ENCODE measurements at regions not wholly inside any gene's neighbourhood (a gene's known extent, or its start where the extent isn't known, plus 50 kb on each side); places are given as distances from the start of the nearest gene placed in this dataset.
A peak's percentile ranks its signal among the peaks of the same experiment; 100 is the strongest.

DNA sequence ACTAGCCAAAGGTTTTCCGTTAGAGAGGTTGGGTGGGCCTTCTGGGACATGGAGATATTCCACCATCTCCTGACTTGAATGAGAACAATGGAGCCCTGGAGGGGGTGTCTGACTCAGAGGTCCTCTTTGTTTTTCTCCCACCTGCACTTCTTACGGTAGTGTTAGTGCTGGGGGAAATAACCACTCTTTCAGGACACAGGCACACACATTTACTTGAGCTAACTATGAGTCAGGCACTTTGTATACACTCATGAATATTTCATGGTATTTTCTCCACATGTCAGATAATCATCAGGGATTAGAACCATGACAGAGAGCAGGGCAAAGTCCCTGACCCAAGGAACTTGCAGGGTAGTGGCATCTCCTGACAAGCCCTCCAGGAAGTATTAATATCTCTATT, 439.1 kb downstream of the TSN start:
- POLR2A ChIA-PET (ENCODE audit: low non-redundant PET), result no interaction called here
- no peak for DNase-seq (ENCODE audit: low spot score)
- CTCF ChIA-PET, result no interaction called here
- H3K27ac ChIP-seq, result no peak overlapping the region
- TF ChIP-seq, protein P1, sequence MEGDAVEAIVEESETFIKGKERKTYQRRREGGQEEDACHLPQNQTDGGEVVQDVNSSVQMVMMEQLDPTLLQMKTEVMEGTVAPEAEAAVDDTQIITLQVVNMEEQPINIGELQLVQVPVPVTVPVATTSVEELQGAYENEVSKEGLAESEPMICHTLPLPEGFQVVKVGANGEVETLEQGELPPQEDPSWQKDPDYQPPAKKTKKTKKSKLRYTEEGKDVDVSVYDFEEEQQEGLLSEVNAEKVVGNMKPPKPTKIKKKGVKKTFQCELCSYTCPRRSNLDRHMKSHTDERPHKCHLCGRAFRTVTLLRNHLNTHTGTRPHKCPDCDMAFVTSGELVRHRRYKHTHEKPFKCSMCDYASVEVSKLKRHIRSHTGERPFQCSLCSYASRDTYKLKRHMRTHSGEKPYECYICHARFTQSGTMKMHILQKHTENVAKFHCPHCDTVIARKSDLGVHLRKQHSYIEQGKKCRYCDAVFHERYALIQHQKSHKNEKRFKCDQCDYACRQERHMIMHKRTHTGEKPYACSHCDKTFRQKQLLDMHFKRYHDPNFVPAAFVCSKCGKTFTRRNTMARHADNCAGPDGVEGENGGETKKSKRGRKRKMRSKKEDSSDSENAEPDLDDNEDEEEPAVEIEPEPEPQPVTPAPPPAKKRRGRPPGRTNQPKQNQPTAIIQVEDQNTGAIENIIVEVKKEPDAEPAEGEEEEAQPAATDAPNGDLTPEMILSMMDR (conservative IDR thresholded peaks at IDR 0.05; ENCODE audit: low read depth), result no peak

DNA sequence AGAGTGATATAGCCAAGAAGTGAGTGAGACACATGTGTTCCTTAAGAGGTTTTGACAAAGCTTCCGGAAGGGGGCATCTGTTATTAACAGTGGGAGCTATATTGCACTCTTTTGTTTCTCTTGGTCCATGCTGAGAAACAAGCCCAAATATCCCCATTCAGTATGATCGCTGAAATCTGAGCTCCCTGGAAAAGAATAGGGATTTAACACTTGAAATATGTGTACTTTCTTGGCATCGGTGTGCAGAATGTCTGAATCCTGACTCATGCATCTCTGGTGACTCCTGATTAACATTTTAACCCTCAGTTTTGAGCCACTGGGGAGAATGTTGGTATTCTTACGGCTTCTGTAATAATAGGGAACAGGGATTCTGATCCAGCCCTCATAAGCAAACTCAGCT, 448.1 kb downstream of the TSN start:
- TF ChIP-seq, protein P1 (conservative IDR thresholded peaks at IDR 0.05; ENCODE audit: low read depth), result no peak
- ChIA-PET CTCF (interaction anchor here (0.6 to 1.7 kb wide), 3 partner anchors 12 to 1088 kb away, joined by 4 to 6 read pairs (median 4); no protein-coding TSS in a partner anchor), POLR2A (ENCODE audit: low non-redundant PET) (no interaction called here)
- peak; percentile 78 for DNase-seq (ENCODE audit: low spot score)
- no peak overlapping the region for H3K27ac ChIP-seq

DNA sequence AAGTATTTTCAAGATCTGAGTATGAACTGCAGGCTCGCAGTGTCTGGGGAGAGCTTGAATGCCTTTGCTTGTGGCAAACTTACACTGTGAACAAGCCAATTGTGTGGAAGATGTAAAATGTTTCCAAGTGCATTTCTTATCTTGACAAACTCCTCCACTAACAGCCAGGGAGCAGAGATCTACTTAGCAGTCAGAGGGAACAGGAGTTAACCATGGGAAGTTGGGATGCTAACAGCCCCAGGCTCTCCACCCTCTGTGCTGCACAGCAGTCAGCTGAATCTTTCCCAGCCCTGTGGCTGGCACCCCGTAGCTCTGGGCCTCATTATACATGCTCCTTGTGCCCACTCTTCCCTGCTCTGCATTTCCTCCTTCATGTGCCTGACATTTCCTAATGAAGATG, 450.2 kb downstream of the TSN start:
- CTCF ChIA-PET, result no interaction called here
- TF ChIP-seq, protein P1 (conservative IDR thresholded peaks at IDR 0.05; ENCODE audit: low read depth), result no peak
- POLR2A ChIA-PET (ENCODE audit: low non-redundant PET), result no interaction called here
- H3K27ac ChIP-seq, result no peak overlapping the region
- no peak for DNase-seq (ENCODE audit: low spot score)

- ChIA-PET POLR2A (ENCODE audit: low non-redundant PET) (no interaction called here), CTCF (no interaction called here)
- TF ChIP-seq, protein P1 (conservative IDR thresholded peaks at IDR 0.05; ENCODE audit: low read depth), result no peak
- no peak for DNase-seq (ENCODE audit: low spot score)
- no peak overlapping the region for H3K27ac ChIP-seq
Measured at GRCh38 chr2:122206101-122206500, 450.6 kb downstream of the TSN start.

GRCh38 chr2:122209377-122209776, 453.9 kb downstream of the TSN start:
- ChIA-PET CTCF (no interaction called here), POLR2A (ENCODE audit: low non-redundant PET) (no interaction called here)
- TF ChIP-seq, protein P1 (conservative IDR thresholded peaks at IDR 0.05; ENCODE audit: low read depth), result no peak
- H3K27ac ChIP-seq, result no peak overlapping the region
- DNase-seq (ENCODE audit: low spot score), result no peak

DNA sequence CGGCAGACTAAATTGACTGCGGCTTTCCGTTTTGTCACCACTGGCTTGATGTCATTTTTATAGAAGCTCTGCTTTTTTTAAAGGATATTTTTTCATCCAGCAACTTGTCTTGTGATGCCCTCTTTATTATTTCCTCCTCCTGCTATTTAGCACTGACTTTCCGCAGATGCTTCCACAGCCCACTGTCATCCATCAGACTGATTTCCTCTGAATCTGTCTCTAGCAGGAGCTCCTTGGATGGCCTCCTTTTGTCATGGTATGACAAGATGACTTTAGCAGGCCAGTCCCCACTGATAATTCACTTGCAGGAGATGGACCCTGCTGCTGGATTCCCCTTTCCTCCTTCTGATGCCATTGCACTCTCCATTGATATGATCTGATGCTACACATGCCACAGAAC, 454.6 kb downstream of the TSN start:
- TF ChIP-seq, protein P1 (conservative IDR thresholded peaks at IDR 0.05; ENCODE audit: low read depth), result no peak
- ChIA-PET POLR2A (ENCODE audit: low non-redundant PET) (no interaction called here), CTCF (no interaction called here)
- no peak for DNase-seq (ENCODE audit: low spot score)
- no peak overlapping the region for H3K27ac ChIP-seq
